ENCODE measurements at regions not wholly inside any gene's neighbourhood (a gene's known extent, or its start where the extent isn't known, plus 50 kb on each side); places are given as distances from the start of the nearest gene placed in this dataset.

DNA sequence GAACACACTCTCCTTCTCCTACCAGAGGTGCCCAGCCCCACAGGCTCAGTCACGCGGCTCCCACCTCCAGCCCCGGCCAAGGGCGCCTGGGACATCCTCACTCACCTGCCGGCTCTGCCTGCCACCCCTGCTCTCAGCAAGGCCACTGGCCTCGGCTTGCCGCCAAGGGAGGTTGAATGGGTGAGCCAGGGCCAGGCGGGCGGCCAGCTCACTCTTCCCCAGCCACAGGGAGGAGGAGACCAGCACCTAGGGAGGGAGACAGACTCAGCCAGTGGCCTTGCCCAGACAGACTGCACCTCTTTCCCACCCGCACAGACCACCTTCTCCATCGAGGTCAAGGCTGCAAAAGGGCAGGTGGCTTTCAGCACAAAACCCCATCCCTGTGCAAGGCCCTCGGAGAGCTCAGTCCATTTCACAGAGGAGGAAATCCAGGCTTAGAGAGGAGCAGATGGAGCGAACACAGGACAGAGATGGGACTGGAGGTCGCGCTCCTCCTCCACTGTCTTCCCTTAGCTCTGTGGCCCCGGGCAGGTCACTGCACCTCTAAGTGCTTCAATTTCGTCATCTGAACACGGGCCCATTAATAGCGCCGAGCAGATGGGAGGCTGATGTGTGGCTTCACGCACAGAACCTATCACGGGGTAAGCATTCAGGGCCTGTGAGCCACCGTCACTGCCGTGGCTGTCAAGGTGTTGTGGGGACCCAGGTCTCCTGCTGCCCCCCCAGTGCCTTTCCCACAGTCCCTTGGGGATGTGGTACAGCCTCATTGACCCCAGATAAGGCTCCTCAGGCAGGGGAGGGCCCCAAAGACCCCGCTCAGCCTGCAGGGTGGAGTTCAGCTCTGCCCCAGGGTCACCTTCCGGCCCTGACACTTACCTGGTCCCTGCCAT lies 56.1 kb downstream of the RMI2 start:
- DNase-seq (ENCODE audit: low read depth), result no peak

DNA sequence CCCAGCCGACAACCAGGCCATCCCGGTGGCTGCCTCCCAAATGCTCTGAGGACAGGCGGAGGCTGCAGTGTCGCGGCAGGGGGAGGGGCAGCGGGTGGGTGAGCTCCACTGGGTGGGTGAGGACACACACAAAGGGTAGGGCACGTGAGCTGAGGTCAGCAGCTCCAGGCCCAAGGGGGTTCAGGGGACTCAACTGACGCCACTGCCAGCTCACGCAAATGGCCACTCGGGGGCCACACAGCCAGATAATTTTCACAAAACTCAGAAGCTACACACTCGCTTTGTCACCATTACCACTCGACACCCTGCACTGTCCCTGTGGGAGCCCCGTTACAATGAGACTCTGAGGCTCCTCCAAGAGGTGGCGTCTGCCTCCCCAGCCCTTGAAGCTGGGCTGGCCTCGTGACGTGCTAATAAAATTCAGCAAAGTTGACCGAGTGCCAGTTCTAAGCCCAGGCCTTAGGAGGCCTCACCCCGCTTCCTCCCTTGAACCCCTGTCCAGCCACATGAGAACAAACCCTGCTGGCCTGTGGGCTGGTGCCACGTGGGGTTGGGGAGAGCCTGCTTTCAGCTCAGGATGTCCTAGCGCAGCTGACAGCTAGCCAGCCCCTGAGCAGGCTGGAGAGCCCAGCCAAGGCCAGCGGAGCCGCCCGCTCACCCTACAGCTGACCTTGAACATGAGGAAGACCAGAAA lies 56.9 kb downstream of the RMI2 start:
- no peak for DNase-seq (ENCODE audit: low read depth)

DNA sequence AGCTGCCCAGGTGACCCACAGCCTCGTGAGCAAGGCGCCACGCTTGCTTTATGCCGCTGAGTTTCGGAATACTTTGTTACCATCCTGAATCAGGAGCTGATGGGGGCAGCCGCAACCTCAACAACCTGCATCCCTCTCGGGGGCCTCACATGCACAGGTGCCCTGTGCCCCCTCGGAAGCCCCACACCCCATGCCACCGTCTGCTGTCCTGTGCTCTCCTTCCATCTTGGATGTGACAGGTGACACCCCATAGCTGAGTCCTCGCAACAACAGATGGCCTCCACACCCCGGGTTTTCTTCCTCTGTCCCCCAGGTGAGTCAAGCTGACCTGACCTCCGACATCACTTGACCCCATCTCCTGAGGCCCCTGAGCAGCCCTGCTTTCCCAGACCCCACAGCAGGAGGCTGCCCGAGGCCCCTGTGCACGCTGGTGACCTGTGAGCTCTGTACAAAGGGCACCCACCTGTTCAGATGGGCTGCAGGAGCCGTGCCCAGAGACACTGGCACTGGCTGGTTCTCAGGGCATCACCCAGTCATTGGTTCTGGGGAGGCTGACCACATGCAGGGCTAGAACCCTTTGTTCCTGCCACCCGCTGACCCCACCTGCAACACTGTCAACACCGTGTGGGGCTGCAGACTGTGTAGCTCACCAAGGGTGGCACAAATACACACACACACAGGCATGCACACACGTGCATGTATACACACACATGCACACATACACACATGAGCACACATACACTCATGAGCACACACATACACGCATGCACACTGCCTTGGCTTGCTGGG lies 57.7 kb downstream of the RMI2 start:
- DNase-seq (ENCODE audit: low read depth), result no peak

DNA sequence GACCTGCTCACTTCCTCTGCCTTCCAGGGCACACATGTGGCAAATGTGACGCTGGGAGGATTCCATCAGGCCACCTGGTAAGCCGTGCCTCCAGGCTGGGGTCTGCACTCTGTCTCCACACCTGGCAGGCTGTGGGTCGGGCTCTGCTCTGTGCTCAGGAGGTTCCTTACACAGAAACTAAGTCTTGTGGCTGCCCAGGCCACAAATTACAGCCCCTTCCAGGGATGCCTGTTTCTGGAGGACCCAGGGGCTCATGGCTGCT lies 58.2 kb downstream of the RMI2 start:
- DNase-seq (ENCODE audit: low read depth), result no peak

DNA sequence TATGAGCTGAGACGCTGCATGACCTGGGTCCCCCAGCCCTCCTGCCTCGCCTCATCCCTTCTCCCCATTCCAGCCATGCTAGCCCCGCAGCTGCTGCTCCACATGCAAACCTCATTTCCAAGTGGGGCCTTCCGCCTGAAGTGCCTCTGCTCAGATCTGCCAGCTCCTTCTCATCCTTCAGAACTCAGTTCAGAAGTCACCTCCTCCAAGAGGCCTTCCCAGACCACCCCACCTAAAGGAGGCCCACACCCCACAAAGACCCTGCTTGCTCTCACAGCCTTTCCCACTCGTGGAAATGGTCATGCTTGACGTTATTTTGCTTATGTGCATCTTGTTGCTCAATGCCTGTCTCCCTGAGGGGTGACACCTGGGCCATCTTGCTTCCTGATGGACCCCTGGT lies 58.7 kb downstream of the RMI2 start:
- DNase-seq (ENCODE audit: low read depth), result no peak

DNA sequence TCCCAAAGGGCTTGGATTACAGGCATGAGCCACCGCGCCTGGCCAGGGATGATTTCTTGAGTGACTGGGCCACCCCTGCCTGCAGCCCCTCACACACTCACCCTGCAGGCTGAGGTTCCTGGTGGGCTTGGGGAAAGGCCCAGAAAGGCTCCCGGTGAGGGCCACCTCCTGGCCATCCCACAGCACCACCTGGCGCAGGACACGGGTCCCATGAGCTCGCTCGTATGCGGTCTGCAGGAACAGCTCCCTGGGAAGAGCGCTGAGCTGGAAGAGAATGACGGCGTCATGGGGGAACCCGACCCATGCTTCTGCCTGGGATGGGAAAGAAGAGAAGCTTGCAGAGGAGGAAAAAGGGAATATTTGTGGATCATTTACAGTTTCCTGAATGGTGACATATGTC lies 59.3 kb downstream of the RMI2 start:
- no peak for DNase-seq (ENCODE audit: low read depth)

DNA sequence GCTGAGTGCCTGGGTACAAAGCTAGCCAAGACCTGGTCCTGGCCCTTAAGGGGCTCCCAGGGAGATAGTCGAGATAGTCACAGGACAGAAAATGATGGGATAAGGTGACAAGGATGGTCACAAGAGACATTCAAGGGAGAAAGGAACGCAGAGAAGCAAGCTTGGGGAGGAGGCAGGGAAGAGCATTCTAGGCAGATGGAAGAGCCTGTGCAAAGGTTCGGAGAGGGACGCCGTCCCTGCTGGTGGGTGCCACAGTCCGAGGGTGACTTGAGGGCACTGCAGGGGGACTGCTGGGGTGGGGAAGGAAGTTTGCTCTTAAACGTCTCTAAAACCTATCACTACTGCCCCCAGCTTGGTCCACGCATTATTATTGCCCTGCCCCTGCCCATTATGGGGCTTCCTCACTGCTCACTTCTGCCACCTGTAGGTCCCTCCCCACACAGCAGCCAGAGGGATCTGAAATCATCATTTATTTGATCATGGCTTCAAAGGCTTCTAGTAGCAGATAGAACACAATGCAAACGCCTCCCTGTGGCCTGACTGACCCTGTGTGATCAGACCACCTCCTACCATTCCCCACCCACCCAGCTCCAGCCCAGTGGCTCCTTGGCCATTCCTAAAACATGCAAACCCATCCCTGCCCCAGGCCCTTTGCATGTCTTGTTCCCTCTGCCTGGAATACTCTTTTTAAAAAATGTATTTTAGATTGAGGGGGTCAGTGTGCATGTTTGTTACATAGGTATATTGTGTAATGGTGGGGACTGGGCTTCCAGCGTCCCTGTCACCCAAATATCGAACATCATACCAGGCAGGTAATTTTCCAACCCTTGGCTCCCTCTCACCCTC lies 60.3 kb downstream of the RMI2 start:
- peak; percentile 7 for DNase-seq (ENCODE audit: low read depth)

DNA sequence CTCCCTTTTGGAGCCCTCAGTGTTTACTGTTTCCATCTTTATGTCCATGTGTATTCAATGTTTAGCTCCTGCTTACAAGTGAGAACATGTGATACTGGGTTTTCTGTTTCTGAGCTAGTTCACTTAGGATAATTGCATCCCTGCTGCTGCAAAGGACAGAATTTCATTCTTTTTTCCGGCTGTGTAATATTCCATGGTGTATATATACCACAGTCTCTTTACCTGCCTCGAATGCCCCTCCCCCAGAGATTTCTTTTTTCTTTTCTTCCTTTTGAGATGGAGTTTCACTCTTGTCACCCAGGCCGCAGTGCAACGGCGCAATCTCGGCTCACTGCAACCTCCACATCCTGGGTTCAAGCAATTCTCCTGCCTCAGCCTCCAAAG lies 60.9 kb downstream of the RMI2 start:
- no peak for DNase-seq (ENCODE audit: low read depth)

DNA sequence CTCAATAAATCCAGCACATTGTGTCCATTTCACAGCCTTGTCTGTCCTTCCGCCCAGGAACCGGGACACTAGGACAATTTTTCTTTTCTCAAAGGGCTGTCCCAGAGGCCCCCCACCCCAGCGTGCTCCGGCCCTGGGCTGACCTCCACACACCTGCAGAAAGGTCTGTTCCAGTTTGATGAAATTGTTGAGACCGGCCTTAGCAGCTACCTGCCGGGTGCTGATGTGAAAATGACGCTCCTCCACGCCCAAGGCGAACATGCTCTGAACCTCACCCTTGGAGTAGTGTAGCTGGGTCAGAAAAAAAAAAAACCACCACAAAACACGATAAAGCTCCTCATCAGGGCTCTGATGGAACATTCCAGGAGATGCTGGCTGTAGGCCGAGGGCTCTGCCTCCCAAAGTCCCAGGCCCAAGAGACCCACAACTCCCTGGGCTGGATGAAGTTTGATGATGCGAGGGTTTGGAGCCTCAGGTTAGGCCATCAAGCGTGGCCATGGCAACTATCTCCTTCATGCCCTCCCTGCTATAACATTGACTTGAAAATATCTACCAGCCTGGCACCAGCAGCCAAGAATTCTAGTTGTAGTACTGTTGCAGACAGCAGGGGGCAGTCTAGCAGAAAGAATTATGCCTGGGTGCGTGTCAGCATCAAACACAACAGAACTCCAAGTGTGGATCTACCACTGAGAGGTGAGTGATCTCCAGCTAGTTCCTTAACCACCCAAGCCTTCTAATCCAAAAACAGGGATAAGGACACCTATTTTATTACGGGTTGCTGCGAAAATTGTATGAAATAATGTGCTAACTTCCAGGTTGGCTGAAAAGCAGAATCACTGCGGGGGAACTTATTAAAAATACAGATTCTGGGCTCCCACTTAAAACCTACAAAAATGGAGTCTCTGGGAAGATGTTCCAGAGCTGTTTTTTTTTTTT lies 62.1 kb downstream of the RMI2 start:
- DNase-seq (ENCODE audit: low read depth), result peak; percentile 56

DNA sequence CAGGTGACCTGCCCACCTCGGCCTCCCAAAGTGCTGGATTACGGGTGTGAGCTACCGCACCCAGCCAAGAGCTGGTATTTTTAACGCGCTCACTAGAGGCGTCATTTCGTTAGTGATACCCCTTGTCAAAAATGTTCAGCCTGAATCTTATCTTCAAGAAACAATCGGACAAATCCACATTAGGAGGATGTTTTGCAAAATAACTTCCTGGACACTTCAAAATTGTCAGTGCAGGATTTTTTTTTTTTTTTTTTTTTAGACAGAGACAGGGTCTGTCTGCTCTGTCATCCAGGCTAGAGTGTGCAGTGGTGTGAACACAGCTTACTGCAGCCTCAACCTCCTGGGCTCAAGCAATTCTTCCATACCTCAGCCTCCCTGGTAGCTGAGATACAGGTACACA lies 63.0 kb downstream of the RMI2 start:
- DNase-seq (ENCODE audit: low read depth), result no peak

DNA sequence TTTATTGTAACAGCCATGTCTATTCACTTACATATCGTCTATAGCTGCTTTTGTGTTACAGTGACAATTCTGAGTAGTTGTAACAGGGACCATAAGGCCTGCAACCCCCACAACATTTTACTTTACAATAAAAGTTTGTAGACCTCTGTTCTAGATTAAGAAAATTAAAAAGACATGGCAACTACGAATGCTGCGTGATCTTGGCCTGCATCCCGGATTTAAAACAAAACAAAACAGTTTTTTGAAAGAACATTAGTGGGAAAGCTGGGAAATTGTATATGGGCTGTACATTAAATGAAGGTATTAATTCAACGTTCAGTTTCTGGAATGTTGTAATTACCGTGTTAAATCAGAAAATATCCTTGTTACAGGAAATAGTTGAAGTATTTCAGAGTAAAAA lies 64.1 kb downstream of the RMI2 start:
- DNase-seq (ENCODE audit: low read depth), result no peak

DNA sequence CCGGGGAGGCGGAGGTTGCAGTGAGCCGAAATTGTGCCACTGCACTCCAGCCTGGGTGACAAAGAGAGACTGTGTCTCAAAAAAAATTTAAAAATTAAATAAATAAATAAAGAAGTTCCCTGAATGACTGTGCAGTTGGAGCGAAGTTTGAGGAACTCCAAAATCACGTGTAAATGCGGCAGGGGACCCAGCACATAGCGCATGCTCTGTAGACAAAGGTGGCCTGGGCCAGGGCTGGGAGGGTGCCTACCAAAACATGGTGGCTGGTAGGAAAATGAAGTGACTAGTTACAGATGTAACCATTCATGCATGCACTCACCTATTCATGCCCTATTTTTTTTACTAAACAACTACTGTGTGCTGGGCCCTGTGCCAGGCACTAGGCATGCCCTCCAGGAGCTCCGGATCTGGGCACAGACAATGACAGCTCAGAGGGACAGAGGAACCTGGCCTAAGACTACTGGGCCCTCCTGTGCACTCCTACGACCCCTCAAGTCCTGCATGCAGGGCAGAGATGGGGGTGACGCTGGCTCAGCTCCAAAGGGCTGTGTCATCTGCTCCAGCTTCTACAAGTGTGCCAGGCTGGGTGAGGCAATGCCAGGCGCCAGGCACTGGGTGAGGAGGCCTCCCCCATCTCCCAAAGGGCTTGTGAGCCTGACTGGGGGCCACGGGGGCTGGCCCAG lies 65.3 kb downstream of the RMI2 start:
- DNase-seq (ENCODE audit: low read depth), result no peak

DNA sequence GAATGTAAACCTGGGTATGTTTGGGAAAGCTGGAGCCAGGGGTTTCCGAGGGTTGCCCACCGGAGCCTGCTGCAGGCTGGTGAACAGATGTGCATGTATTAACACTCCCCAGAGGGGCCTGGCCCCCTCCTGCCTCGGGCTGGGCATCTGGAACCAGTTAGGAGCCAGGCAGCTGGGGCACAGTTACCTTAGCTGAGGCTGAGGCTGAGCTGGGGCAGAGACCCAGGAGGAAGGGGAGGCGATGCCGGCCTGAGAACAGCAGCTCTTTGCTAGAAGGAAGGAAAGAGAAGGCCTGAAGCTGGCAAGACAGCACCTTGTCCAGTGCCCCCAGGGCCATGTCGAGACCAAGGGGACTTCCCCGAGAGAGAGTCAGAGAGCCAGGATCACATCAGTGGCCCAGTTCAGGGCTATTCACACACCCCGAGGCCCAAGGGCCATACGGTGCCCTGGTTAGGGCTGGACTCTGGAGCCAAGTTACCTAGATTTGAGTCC lies 65.8 kb downstream of the RMI2 start:
- no peak for DNase-seq (ENCODE audit: low read depth)

DNA sequence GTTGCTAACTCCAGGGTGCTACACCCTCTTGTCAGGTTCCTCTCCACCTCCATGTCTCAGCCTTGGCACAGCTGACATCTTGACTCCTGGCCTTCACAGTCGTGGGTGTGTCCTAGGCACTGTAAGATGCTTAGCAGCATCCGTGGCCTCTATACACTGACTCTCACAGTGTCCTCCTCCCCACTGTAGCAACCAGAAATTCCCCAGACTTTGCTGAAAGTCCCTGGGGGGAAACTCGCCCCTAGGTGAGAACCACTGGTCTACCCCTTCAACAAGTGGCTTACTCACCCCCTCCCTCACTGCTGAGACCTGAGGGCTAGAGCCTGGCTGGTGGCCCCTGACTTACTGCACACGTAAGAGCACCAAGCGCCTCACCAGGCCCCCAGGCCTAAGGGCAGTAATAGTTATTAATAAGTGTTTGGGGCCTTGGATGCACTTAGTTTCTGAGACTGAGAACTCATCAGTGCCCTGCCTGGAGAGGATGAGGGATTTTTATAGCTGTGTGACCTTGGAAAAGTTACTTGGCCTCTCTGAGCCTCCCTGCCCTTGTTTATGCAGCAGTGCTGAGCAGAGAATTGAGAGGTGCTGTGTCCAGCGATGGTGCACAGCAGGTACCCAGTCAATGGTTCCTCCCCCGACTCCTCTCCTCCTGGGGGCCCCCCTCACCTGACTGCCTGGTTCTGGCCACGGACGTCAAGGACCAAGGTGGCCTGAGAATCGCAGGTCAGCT lies 67.1 kb downstream of the RMI2 start:
- no peak for DNase-seq (ENCODE audit: low read depth)

DNA sequence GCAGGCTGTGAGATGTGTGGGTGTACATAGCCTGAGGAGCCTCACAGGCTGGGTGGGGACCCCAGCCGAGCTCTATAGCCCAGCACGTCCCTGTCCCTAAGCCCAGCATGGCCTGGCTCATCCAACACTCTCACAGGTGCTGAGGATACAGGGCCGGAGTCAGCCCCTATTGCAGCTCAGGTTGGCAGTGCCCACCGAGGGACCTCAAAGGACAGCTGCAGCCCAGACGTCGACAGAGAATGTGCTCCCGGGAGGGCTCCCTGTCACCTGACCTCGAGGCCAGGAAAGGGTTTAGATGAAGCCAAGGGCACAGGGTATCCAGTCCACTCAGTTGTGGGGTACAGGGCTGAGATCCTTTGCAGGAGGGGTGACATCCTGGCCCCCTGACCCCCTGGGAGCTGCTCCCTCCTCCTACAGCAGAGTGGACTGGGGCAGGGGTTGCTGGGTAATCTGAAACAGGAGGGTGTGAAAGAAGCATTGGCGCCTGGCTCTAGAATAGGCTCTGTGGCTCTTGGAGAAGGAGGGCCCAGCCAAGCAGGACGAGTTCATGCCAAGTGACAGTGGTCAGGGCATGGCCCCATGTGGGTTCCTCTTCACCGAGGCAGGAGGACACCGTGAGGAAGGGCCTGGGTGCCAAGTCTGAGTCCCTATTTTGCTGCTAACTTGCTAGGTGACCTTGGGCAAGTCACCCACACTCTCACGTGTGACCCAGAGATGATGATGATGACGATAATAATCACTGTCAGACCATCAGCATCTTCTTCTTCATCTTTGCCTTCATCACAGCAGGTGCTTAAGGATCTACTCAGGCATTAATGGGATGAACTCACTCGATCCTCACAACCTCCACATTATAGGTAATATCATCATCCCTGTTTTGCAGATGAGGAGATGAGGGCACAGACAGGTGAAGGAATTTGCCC lies 68.0 kb downstream of the RMI2 start:
- DNase-seq (ENCODE audit: low read depth), result no peak

DNA sequence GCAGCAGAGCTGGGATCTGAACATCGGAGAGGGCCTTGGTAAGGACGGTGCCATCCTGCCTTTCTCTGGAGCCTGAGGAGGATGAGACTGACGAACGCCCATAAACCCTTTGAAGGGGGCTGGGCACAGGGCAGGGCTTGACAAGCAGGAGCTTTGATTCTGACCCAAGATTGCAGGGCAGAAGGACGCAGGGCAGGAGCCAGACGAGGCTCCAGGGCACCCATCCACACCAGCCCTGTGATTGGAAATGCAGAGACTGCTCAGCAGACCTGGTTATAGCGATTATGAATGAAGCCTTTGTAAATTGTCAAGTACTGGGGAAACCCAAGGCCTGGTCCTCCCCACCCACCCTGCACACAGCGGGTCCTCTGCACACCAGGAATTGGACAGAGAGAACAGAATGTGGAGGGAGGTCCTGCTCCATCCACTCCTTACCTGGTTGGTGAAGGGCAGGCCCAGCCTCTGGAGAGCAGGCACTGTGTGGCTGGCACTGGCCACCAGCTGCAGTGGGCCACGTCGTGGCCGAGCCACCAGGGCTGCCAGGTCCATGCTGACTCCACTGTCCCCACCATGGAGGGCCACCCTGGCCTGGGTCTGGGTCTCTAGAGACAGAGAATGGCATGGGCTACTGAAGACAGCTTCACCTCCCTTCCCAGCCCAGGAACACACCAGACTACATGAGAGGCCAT lies 68.8 kb downstream of the RMI2 start:
- no peak for DNase-seq (ENCODE audit: low read depth)

Data from LHCN-M2 (cell line).